WTC11 (cell line): ENCODE measurements at regions not wholly inside any gene's neighbourhood (a gene's known extent, or its start where the extent isn't known, plus 50 kb on each side); places are given as distances from the start of the nearest gene placed in this dataset.
"Not testable (repeated sequence)": the region's sequence is repeated elsewhere in the genome, so short reads cannot be mapped to it uniquely, and the experiment has no call there.

Source experiments
- ATAC-seq: fragments of 200-7000 bp; cut with Tn5 transposase; 2 replicates; pipeline ENCODE4 v1.10.0; 2021; ENCODE audit warnings: mild to moderate bottlenecking, moderate library complexity
- CTCF ChIA-PET: fragments of 300-600 bp; sonication (Branson Sonifier 250); formaldehyde crosslinking; loops from one replicate; lab custom pipeline; 2021; ENCODE audit warnings: antibody characterized with exemption; lab: Charles Lee
- POLR2A ChIA-PET: fragments of 350-600 bp; sonication (Branson Sonifier 250); formaldehyde crosslinking; loops from one replicate; lab custom pipeline; 2021; ENCODE audit warnings: antibody characterized with exemption; lab: Charles Lee
- DNase-seq: peaks from one replicate; pipeline ENCODE4 v3.0.0; 2021; ENCODE audit warnings: low spot score
- H3K27ac Mint-ChIP-seq: 2 replicates; pipeline ENCODE4 v1.8.0; 2021; ENCODE audit warnings: mixed read lengths
- H3K27me3 Mint-ChIP-seq: 2 replicates; pipeline ENCODE4 v1.8.0; 2021; ENCODE audit warnings: low read depth, mild to moderate bottlenecking, moderate library complexity, mixed read lengths
- H3K36me3 Mint-ChIP-seq: 2 replicates; pipeline ENCODE4 v1.8.0; 2021; ENCODE audit warnings: mixed read lengths
- H3K4me1 Mint-ChIP-seq: 2 replicates; pipeline ENCODE4 v1.8.0; 2022; ENCODE audit warnings: mixed read lengths
- H3K4me3 Mint-ChIP-seq: 2 replicates; pipeline ENCODE4 v1.8.0; 2021; ENCODE audit warnings: mild to moderate bottlenecking, moderate library complexity, mixed read lengths
- H3K9me3 Mint-ChIP-seq: 2 replicates; pipeline ENCODE4 v1.8.0; 2021; ENCODE audit warnings: mixed read lengths
- ATF6 ChIP-seq: sonication (generic); formaldehyde crosslinking; IDR thresholded peaks from 2 replicates; pipeline ENCODE4 v1.8.1; 2023; ENCODE audit warnings: mild to moderate bottlenecking, missing genetic modification reagents
- ELF4 ChIP-seq: sonication (generic); formaldehyde crosslinking; IDR thresholded peaks from 2 replicates; pipeline ENCODE4 v1.8.1; 2022; ENCODE audit warnings: low read depth, mild to moderate bottlenecking, moderate library complexity, missing genetic modification reagents
- ERG ChIP-seq: fragments of 250-450 bp; sonication (Bioruptor Pico); IDR thresholded peaks from 2 replicates; pipeline ENCODE4 v1.8.0; 2021; ENCODE audit warnings: mild to moderate bottlenecking
- ETV6 ChIP-seq: sonication (generic); formaldehyde crosslinking; IDR thresholded peaks from 2 replicates; pipeline ENCODE4 v1.8.1; 2022; ENCODE audit warnings: mild to moderate bottlenecking, missing genetic modification reagents
- JAZF1 ChIP-seq: fragments of 250-450 bp; sonication (Bioruptor Pico); IDR thresholded peaks from 2 replicates; pipeline ENCODE4 v1.9.0; 2021; ENCODE audit warnings: moderate library complexity, mild to moderate bottlenecking, inconsistent platforms
- MAX ChIP-seq: sonication (generic); formaldehyde crosslinking; IDR thresholded peaks from 2 replicates; pipeline ENCODE4 v1.8.0; 2022; ENCODE audit warnings: mild to moderate bottlenecking, missing genetic modification reagents
- NFATC4 ChIP-seq: fragments of 250-450 bp; sonication (Bioruptor Pico); IDR thresholded peaks from 2 replicates; pipeline ENCODE4 v1.9.0; 2021; ENCODE audit warnings: mild to moderate bottlenecking
- NR1H2 ChIP-seq: sonication (generic); formaldehyde crosslinking; IDR thresholded peaks from 2 replicates; pipeline ENCODE4 v1.9.0; 2021; ENCODE audit warnings: mild to moderate bottlenecking, moderate library complexity, missing genetic modification reagents
- SP1 ChIP-seq: sonication (generic); formaldehyde crosslinking; conservative IDR thresholded peaks from 2 replicates; pipeline ENCODE4 v1.8.1; 2022; ENCODE audit warnings: missing genetic modification reagents
- TEAD1 ChIP-seq: sonication (generic); formaldehyde crosslinking; IDR thresholded peaks from 2 replicates; pipeline ENCODE4 v1.8.0; 2022; ENCODE audit warnings: mild to moderate bottlenecking, missing genetic modification reagents
- TP53 ChIP-seq: sonication (generic); formaldehyde crosslinking; IDR thresholded peaks from 2 replicates; pipeline ENCODE4 v1.8.1; 2023; ENCODE audit warnings: mild to moderate bottlenecking, missing genetic modification reagents
- ZNF423 ChIP-seq: fragments of 250-450 bp; sonication (Bioruptor Pico); IDR thresholded peaks from 2 replicates; pipeline ENCODE4 v2.1.2; 2022; ENCODE audit warnings: mild to moderate bottlenecking, moderate library complexity
- ZNF671 ChIP-seq: fragments of 250-450 bp; sonication (Bioruptor Pico); IDR thresholded peaks from 2 replicates; pipeline ENCODE4 v1.8.0; 2021; ENCODE audit warnings: mild to moderate bottlenecking
- TF ChIP-seq, protein P1 (sequence below): fragments of 250-450 bp; sonication (Bioruptor Pico); IDR thresholded peaks from 2 replicates; pipeline ENCODE4 v1.9.0; 2021; ENCODE audit warnings: mild to moderate bottlenecking
- TF ChIP-seq, protein P2 (sequence below): sonication (generic); formaldehyde crosslinking; IDR thresholded peaks from 2 replicates; pipeline ENCODE4 v1.8.1; 2022; ENCODE audit warnings: mild to moderate bottlenecking, moderate library complexity, missing genetic modification reagents
- TF ChIP-seq, protein P3 (sequence below): sonication (generic); formaldehyde crosslinking; IDR thresholded peaks from 2 replicates; pipeline ENCODE4 v1.8.0; 2022; ENCODE audit warnings: missing genetic modification reagents
- TF ChIP-seq, protein P4 (sequence below): sonication (generic); formaldehyde crosslinking; IDR thresholded peaks from 2 replicates; pipeline ENCODE4 v1.8.0; 2022; ENCODE audit warnings: mild to moderate bottlenecking, missing genetic modification reagents
- TF ChIP-seq, protein P5 (sequence below): sonication (generic); formaldehyde crosslinking; IDR thresholded peaks from 2 replicates; pipeline ENCODE4 v1.8.0; 2022; ENCODE audit warnings: mild to moderate bottlenecking, missing genetic modification reagents

DNA sequence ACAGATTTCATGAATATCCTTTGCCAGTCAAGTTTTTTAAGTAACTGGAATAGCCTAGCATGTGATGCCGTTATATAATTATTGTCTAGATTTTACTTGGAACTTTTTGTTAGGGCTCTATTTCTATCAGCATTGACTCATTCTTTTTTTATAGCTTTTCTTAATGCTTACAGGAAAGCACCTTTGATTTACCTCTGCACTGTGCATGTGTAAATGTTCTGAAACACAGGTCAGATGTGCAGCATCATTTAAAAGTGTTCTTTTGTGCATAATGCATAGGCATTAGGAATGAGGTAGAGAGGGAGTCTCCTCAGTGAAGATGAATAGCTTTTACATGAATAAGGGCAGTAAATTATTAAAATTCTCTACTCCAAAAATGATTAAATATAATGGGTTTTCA is 669.3 kb upstream of the MBL2 start (continued):
- TF ChIP-seq ELF4 (CRISPR knock-in tag) (no peak), NFATC4 (no peak), TEAD1 (no peak), ZNF671 (no peak), NR1H2 (no peak), MAX (CRISPR knock-in tag) (no peak), JAZF1 (CRISPR knock-in tag) (no peak)
- TF ChIP-seq, protein P1, sequence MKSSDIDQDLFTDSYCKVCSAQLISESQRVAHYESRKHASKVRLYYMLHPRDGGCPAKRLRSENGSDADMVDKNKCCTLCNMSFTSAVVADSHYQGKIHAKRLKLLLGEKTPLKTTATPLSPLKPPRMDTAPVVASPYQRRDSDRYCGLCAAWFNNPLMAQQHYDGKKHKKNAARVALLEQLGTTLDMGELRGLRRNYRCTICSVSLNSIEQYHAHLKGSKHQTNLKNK (CRISPR knock-in tag) = no peak
- TF ChIP-seq, protein P2, sequence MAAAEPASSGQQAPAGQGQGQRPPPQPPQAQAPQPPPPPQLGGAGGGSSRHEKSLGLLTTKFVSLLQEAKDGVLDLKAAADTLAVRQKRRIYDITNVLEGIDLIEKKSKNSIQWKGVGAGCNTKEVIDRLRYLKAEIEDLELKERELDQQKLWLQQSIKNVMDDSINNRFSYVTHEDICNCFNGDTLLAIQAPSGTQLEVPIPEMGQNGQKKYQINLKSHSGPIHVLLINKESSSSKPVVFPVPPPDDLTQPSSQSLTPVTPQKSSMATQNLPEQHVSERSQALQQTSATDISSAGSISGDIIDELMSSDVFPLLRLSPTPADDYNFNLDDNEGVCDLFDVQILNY (CRISPR knock-in tag) = no peak

- no peak for ATAC-seq
- DNase-seq = no peak
- ChIA-PET POLR2A (no interaction called here), CTCF (no interaction called here)
- Mint-ChIP-seq H3K27me3 (no peaks in the 10 kb centered on the region), H3K4me1 (peaks cover 29% of the 10 kb centered on the region), H3K36me3 (peaks cover 6% of the 10 kb centered on the region; the same call in 1 of the 2 replicates), H3K4me3 (no peak overlapping the region), H3K9me3 (peaks cover 11% of the 10 kb centered on the region), H3K27ac (peak overlapping the region; percentile 85)
- TF ChIP-seq, protein P3, sequence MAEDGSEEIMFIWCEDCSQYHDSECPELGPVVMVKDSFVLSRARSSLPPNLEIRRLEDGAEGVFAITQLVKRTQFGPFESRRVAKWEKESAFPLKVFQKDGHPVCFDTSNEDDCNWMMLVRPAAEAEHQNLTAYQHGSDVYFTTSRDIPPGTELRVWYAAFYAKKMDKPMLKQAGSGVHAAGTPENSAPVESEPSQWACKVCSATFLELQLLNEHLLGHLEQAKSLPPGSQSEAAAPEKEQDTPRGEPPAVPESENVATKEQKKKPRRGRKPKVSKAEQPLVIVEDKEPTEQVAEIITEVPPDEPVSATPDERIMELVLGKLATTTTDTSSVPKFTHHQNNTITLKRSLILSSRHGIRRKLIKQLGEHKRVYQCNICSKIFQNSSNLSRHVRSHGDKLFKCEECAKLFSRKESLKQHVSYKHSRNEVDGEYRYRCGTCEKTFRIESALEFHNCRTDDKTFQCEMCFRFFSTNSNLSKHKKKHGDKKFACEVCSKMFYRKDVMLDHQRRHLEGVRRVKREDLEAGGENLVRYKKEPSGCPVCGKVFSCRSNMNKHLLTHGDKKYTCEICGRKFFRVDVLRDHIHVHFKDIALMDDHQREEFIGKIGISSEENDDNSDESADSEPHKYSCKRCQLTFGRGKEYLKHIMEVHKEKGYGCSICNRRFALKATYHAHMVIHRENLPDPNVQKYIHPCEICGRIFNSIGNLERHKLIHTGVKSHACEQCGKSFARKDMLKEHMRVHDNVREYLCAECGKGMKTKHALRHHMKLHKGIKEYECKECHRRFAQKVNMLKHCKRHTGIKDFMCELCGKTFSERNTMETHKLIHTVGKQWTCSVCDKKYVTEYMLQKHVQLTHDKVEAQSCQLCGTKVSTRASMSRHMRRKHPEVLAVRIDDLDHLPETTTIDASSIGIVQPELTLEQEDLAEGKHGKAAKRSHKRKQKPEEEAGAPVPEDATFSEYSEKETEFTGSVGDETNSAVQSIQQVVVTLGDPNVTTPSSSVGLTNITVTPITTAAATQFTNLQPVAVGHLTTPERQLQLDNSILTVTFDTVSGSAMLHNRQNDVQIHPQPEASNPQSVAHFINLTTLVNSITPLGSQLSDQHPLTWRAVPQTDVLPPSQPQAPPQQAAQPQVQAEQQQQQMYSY (CRISPR knock-in tag) = no peak
- no peak for TF ChIP-seq ETV6 (CRISPR knock-in tag)
- TF ChIP-seq, protein P2 (CRISPR knock-in tag) = no peak
These were observed 668.0 kb upstream of the MBL2 start for GRCh38 chr10:53440601-53441000.

DNA sequence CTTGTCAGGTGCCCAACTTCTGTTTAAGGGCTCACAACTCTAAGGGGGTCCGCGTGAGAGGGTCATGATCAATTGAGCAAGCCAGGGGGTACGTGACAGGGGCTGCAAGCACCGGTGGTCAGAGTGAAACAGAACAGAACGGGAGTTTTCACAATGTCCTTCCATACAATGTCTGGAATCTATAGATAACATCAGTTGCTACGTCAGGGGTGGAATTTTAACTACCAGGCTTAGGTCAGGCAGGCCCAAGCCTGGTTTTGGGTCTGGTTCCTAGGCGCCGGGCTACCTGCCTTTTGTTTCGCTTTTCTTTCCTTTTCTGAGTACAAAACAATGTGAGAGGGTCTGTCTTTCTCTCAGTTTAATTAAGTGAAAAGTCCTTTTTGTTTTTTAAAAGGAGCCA is 666.5 kb upstream of the MBL2 start:
- H3K4me3 Mint-ChIP-seq, H3K36me3 Mint-ChIP-seq, ATAC-seq, H3K9me3 Mint-ChIP-seq, POLR2A ChIA-PET, DNase-seq, H3K27me3 Mint-ChIP-seq: not testable (repeated sequence)
- peak overlapping the region; percentile 44 for H3K27ac Mint-ChIP-seq
- CTCF ChIA-PET = interaction anchor here (0.9 kb wide), 1 partner anchor 14 kb away, joined by 3 read pairs; no protein-coding TSS in a partner anchor
- peaks cover 38% of the 10 kb centered on the region for H3K4me1 Mint-ChIP-seq

DNA sequence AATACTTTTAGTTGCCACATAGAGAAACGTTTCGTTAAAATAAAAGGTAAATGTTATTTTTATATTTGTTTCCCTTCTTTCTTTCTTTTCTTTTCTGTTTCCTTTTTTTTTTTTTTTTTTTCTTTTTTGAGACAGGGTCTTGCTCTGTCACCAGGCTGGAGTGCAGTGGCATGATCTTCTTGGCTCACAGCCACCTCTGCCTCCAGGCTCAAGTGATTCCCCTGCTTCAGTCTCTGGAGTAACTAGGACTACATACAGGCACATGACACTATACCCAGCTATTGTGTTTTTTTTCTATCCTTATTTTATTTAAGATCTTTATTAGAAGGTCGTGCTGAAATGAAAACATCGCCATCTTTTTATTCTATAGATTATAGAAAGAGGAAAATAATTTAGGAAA is 661.8 kb upstream of the MBL2 start:
- Mint-ChIP-seq H3K27ac (0 out of 2 replicates have a peak overlapping the region, but pooled peaks have one; percentile 69), H3K9me3 (no peaks in the 10 kb centered on the region), H3K4me3 (no peak overlapping the region), H3K36me3 (no peaks in the 10 kb centered on the region), H3K4me1 (peaks cover 52% of the 10 kb centered on the region), H3K27me3 (no peaks in the 10 kb centered on the region)
- no peak for TF ChIP-seq TP53 (CRISPR knock-in tag)
- TF ChIP-seq ERG (CRISPR knock-in tag) = no peak
- TF ChIP-seq ZNF423 (CRISPR knock-in tag) = no peak
- no peak for TF ChIP-seq SP1
- TF ChIP-seq, protein P4, sequence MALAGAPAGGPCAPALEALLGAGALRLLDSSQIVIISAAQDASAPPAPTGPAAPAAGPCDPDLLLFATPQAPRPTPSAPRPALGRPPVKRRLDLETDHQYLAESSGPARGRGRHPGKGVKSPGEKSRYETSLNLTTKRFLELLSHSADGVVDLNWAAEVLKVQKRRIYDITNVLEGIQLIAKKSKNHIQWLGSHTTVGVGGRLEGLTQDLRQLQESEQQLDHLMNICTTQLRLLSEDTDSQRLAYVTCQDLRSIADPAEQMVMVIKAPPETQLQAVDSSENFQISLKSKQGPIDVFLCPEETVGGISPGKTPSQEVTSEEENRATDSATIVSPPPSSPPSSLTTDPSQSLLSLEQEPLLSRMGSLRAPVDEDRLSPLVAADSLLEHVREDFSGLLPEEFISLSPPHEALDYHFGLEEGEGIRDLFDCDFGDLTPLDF (CRISPR knock-in tag) = no peak
- no peak for TF ChIP-seq ATF6 (CRISPR knock-in tag)
- TF ChIP-seq, protein P5, sequence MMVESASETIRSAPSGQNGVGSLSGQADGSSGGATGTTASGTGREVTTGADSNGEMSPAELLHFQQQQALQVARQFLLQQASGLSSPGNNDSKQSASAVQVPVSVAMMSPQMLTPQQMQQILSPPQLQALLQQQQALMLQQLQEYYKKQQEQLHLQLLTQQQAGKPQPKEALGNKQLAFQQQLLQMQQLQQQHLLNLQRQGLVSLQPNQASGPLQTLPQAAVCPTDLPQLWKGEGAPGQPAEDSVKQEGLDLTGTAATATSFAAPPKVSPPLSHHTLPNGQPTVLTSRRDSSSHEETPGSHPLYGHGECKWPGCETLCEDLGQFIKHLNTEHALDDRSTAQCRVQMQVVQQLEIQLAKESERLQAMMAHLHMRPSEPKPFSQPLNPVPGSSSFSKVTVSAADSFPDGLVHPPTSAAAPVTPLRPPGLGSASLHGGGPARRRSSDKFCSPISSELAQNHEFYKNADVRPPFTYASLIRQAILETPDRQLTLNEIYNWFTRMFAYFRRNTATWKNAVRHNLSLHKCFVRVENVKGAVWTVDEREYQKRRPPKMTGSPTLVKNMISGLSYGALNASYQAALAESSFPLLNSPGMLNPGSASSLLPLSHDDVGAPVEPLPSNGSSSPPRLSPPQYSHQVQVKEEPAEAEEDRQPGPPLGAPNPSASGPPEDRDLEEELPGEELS (CRISPR knock-in tag) = no peak
- no peak for TF ChIP-seq JAZF1 (CRISPR knock-in tag)
- ChIA-PET POLR2A (no interaction called here), CTCF (no interaction called here)
- DNase-seq (no peak), ATAC-seq (peak; percentile 79)
